SK-N-SH treated with all-trans-retinoic acid at 6 μM for 48 hours (cell line): ENCODE measurements at regions not wholly inside any gene's neighbourhood (a gene's known extent, or its start where the extent isn't known, plus 50 kb on each side); places are given as distances from the start of the nearest gene placed in this dataset.

Experiments
- ATAC-seq: fragments of 200-7000 bp; cut with Tn5 transposase; 3 replicates; pipeline ENCODE4 v1.9.1; 2020; ENCODE audit warnings: mild to moderate bottlenecking, moderate library complexity
- ARNTL ChIP-seq: fragments of 450-650 bp; formaldehyde crosslinking; IDR thresholded peaks from 2 replicates; pipeline ENCODE4 v1.5.0; 2020; ENCODE audit warnings: low read depth, mild to moderate bottlenecking, moderate library complexity, borderline replicate concordance
- BACH2 ChIP-seq: fragments of 250-450 bp; sonication (Bioruptor Pico); IDR thresholded peaks from 2 replicates; pipeline ENCODE4 v1.9.0; 2021; ENCODE audit warnings: mild to moderate bottlenecking, borderline replicate concordance
- CSDC2 ChIP-seq: fragments of 250-450 bp; sonication (Bioruptor Pico); IDR thresholded peaks from 2 replicates; pipeline ENCODE4 v1.5.0; 2020; ENCODE audit warnings: mild to moderate bottlenecking, moderate library complexity
- ESRRG ChIP-seq: fragments of 250-450 bp; sonication (Bioruptor Pico); IDR thresholded peaks from 2 replicates; pipeline ENCODE4 v1.6.1; 2021; ENCODE audit warnings: mild to moderate bottlenecking
- GLIS3 ChIP-seq: fragments of 250-450 bp; sonication (Bioruptor Pico); IDR thresholded peaks from 2 replicates; pipeline ENCODE4 v1.5.0; 2020; ENCODE audit warnings: mild to moderate bottlenecking, moderate library complexity
- ISL1 ChIP-seq: fragments of 250-450 bp; sonication (Bioruptor Pico); IDR thresholded peaks from 2 replicates; pipeline ENCODE4 v2.1.2; 2022; ENCODE audit warnings: mild to moderate bottlenecking, moderate library complexity
- OSR1 ChIP-seq: fragments of 250-450 bp; sonication (Bioruptor Pico); IDR thresholded peaks from 2 replicates; pipeline ENCODE4 v1.8.0; 2022; ENCODE audit warnings: moderate library complexity, mild to moderate bottlenecking, inconsistent platforms
- PPARA ChIP-seq: fragments of 250-450 bp; sonication (Bioruptor Pico); IDR thresholded peaks from 2 replicates; pipeline ENCODE4 v1.5.0; 2020; ENCODE audit warnings: mild to moderate bottlenecking, borderline replicate concordance
- RARB ChIP-seq: fragments of 250-450 bp; sonication (Bioruptor Pico); IDR thresholded peaks from 2 replicates; pipeline ENCODE4 v1.8.0; 2021; ENCODE audit warnings: mild to moderate bottlenecking, moderate library complexity
- SNAI2 ChIP-seq: fragments of 250-450 bp; sonication (Bioruptor Pico); IDR thresholded peaks from 2 replicates; pipeline ENCODE4 v1.5.0; 2020; ENCODE audit warnings: mild to moderate bottlenecking, moderate library complexity
- TCF4 ChIP-seq: fragments of 250-450 bp; sonication (Bioruptor Pico); IDR thresholded peaks from 2 replicates; pipeline ENCODE4 v1.8.0; 2021; ENCODE audit warnings: mild to moderate bottlenecking, moderate library complexity, borderline replicate concordance
- TOX ChIP-seq: fragments of 250-450 bp; sonication (Bioruptor Pico); IDR thresholded peaks from 2 replicates; pipeline ENCODE4 v1.8.0; 2021; ENCODE audit warnings: mild to moderate bottlenecking, moderate library complexity, borderline replicate concordance
- ZC3H10 ChIP-seq: fragments of 250-450 bp; sonication (Bioruptor Pico); IDR thresholded peaks from 2 replicates; pipeline ENCODE4 v1.5.1; 2021; ENCODE audit warnings: mild to moderate bottlenecking, moderate library complexity
- ZFP3 ChIP-seq: fragments of 250-450 bp; sonication (Bioruptor Pico); IDR thresholded peaks from 2 replicates; pipeline ENCODE4 v1.5.0; 2020; ENCODE audit warnings: mild to moderate bottlenecking, moderate library complexity
- ZFP30 ChIP-seq: fragments of 450-650 bp; formaldehyde crosslinking; IDR thresholded peaks from 2 replicates; pipeline ENCODE4 v1.5.0; 2022; ENCODE audit warnings: mild to moderate bottlenecking, moderate library complexity
- ZNF565 ChIP-seq: fragments of 450-650 bp; formaldehyde crosslinking; conservative IDR thresholded peaks from 2 replicates; pipeline ENCODE4 v1.5.0; 2020; ENCODE audit warnings: low read depth, mild to moderate bottlenecking, moderate library complexity
- ZNF8 ChIP-seq: fragments of 450-650 bp; formaldehyde crosslinking; IDR thresholded peaks from 2 replicates; pipeline ENCODE4 v1.5.0; 2020; ENCODE audit warnings: mild to moderate bottlenecking, moderate library complexity
- TF ChIP-seq, protein P1 (sequence below): fragments of 250-450 bp; sonication (Bioruptor Pico); IDR thresholded peaks from 2 replicates; pipeline ENCODE4 v1.5.1; 2020; ENCODE audit warnings: low read depth, mild to moderate bottlenecking, moderate library complexity
- TF ChIP-seq, protein P2 (sequence below): fragments of 250-450 bp; sonication (Bioruptor Pico); IDR thresholded peaks from 2 replicates; pipeline ENCODE4 v1.8.0; 2021; ENCODE audit warnings: low read depth, mild to moderate bottlenecking, moderate library complexity, borderline replicate concordance
- TF ChIP-seq, protein P3 (sequence below): fragments of 250-450 bp; sonication (Bioruptor Pico); IDR thresholded peaks from 2 replicates; pipeline ENCODE4 v1.5.1; 2021; ENCODE audit warnings: mild to moderate bottlenecking, moderate library complexity
- TF ChIP-seq, protein P4 (sequence below): fragments of 250-450 bp; sonication (Bioruptor Pico); IDR thresholded peaks from 2 replicates; pipeline ENCODE4 v1.8.0; 2020; ENCODE audit warnings: mild to moderate bottlenecking, moderate library complexity, borderline replicate concordance

DNA sequence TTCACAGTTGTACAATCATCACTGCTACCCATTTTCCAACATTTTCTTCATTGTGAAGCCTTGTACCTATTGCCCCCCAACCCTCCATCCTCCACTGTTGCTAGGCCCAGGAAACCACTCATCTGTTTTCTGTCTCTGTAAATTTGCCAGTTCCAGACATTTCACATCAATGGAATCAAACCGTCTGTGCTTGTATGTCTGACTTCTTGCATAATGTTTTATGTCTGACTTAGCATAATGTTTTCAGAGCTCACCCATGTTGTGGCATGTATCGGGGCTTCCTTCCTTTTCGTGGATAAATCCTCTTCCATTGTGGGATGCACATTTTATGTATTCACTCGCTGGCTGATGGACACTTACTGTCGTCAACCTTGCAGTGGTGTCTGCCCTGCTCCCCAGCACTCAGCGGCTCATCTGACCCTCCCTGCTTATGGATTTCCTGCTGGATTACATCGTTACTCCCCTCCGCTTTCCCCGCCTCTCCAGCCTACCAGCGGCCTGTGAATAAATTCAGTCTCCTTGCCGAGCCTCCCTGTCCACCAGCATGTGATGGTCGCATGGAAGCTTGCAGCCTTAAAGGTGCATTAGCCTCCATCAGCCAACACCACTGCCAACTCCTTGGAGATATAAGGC is 727.6 kb upstream of the TMEM132C start (continued):
- no peak for TF ChIP-seq ZNF8 (CRISPR knock-in tag)
- no peak for TF ChIP-seq TCF4 (CRISPR knock-in tag)
- no peak for TF ChIP-seq OSR1 (CRISPR knock-in tag)

DNA sequence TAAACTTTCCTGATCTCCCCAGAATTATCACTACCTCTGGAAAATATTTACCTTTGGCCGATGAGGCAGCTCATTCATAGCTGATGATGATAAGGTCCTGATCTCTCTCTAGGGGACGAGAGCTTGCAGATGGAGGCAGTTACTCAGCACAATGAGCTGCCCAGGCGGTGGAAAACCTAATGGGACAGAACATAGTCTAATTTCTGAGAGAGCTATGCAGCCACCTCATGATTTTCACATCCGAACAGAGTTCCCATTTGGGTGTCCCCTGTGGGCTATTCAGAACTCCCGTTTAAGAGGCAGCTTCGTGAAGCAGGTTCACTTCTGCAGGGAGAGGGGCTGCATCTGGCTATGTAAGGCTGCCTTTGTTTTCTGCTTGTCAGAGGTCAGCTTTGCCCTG is 724.6 kb upstream of the TMEM132C start:
- TF ChIP-seq TOX (CRISPR knock-in tag) = no peak
- TF ChIP-seq OSR1 (CRISPR knock-in tag) = no peak
- ATAC-seq = no peak

DNA sequence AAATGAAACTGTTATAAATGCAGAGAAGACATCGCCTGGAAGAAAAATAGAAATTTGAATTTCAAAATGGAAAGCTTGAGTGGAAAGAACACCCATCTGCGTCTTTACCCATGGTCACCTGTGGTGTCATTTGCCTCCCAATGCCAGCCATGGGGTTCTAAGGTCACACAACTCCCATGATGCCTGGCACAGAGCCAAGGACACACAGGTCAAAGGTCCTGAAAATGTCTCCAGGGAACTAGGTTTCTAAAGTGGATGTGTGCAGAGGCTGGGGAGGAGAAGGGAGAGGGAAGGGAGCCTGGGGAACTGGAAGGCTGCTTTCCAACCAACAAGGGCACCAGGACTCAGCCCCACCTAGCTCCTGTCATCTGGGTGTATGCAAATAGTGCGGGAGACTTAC is 724.0 kb upstream of the TMEM132C start:
- TF ChIP-seq, protein P1, sequence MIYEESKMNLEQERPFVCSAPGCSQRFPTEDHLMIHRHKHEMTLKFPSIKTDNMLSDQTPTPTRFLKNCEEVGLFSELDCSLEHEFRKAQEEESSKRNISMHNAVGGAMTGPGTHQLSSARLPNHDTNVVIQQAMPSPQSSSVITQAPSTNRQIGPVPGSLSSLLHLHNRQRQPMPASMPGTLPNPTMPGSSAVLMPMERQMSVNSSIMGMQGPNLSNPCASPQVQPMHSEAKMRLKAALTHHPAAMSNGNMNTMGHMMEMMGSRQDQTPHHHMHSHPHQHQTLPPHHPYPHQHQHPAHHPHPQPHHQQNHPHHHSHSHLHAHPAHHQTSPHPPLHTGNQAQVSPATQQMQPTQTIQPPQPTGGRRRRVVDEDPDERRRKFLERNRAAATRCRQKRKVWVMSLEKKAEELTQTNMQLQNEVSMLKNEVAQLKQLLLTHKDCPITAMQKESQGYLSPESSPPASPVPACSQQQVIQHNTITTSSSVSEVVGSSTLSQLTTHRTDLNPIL (CRISPR knock-in tag) = no peak
- ATAC-seq = no peak

DNA sequence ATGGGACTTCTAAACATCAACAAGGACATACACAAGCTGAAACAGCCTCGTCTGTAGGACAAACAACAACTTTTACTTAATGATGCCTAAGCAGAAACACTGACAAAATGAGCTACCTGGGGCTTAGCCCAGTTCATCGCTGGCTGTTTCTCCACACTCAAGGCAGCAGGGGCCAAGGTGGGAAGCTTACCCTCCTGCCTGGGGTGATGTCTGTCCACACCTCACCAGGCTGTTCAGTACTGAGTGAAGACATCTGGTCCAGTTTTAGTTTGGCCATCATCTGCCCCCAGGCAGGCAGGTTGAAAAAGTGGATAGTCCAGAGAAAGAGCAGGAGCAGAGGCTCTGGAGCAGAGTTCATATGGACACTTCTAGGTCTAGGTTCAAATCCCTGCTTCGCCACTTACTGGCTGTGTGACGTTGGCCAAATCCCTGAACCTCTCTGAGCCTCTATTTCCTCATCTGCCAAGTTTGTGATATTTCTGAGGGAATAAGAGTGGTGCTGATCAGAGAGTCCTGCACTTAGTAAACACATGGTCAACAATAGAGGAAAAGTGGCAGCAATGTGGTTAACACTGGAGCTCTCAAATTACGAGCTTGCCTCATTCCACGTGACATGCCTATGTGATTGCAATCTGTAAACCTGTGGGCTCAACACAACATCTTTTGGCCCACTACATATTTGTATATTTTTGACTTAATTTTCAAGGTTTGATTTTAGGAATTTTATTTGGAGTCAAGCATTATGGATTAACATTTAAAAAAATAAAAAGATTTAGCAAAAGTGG is 720.1 kb upstream of the TMEM132C start:
- TF ChIP-seq ZFP3 (no peak), ISL1 (CRISPR knock-in tag) (no peak), ARNTL (CRISPR knock-in tag) (no peak), TOX (CRISPR knock-in tag) (no peak), BACH2 (CRISPR knock-in tag) (no peak), ZNF8 (CRISPR knock-in tag) (no peak), OSR1 (CRISPR knock-in tag) (no peak), ESRRG (CRISPR knock-in tag) (no peak), ZC3H10 (no peak), ZFP30 (CRISPR knock-in tag) (no peak), TCF4 (CRISPR knock-in tag) (no peak), RARB (no peak)
- TF ChIP-seq, protein P2, sequence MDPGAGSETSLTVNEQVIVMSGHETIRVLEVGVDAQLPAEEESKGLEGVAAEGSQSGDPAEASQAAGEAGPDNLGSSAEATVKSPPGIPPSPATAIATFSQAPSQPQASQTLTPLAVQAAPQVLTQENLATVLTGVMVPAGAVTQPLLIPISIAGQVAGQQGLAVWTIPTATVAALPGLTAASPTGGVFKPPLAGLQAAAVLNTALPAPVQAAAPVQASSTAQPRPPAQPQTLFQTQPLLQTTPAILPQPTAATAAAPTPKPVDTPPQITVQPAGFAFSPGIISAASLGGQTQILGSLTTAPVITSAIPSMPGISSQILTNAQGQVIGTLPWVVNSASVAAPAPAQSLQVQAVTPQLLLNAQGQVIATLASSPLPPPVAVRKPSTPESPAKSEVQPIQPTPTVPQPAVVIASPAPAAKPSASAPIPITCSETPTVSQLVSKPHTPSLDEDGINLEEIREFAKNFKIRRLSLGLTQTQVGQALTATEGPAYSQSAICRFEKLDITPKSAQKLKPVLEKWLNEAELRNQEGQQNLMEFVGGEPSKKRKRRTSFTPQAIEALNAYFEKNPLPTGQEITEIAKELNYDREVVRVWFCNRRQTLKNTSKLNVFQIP (CRISPR knock-in tag) = no peak
- no peak for ATAC-seq

DNA sequence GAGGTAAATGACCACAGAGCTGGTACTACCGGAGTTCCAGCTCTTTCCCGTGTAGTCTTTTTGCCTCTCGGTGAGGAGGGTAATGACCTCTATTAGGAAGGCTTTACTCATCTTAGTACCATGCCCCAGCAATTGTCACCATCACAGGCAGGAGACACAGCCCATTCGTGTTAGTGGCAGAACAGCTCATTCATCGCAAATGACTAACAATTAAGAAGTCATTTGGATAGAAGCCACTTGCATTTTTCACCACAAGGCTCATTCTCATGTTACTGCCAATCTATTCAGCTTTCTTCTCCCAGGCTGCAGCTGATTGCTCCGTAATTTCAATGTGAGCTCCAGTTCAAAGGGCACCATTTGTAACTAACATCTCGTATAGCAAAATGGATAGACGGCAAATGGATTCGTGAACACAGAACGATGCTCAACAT is 718.8 kb upstream of the TMEM132C start:
- ATAC-seq = no peak
- no peak for TF ChIP-seq PPARA (CRISPR knock-in tag)
- no peak for TF ChIP-seq SNAI2 (CRISPR knock-in tag)
- TF ChIP-seq, protein P2 (CRISPR knock-in tag) = no peak
- no peak for TF ChIP-seq ZNF8 (CRISPR knock-in tag)
- TF ChIP-seq, protein P1 (CRISPR knock-in tag) = no peak
- TF ChIP-seq, protein P3, sequence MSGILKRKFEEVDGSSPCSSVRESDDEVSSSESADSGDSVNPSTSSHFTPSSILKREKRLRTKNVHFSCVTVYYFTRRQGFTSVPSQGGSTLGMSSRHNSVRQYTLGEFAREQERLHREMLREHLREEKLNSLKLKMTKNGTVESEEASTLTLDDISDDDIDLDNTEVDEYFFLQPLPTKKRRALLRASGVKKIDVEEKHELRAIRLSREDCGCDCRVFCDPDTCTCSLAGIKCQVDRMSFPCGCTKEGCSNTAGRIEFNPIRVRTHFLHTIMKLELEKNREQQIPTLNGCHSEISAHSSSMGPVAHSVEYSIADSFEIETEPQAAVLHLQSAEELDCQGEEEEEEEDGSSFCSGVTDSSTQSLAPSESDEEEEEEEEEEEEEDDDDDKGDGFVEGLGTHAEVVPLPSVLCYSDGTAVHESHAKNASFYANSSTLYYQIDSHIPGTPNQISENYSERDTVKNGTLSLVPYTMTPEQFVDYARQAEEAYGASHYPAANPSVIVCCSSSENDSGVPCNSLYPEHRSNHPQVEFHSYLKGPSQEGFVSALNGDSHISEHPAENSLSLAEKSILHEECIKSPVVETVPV (CRISPR knock-in tag) = no peak
- TF ChIP-seq ESRRG (CRISPR knock-in tag) = no peak
- TF ChIP-seq ZFP3 = no peak
- TF ChIP-seq TOX (CRISPR knock-in tag) = no peak
- no peak for TF ChIP-seq CSDC2
- TF ChIP-seq RARB = no peak
- TF ChIP-seq BACH2 (CRISPR knock-in tag) = no peak
- no peak for TF ChIP-seq ZC3H10
- no peak for TF ChIP-seq OSR1 (CRISPR knock-in tag)
- no peak for TF ChIP-seq GLIS3 (CRISPR knock-in tag)
- TF ChIP-seq ARNTL (CRISPR knock-in tag) = no peak
- TF ChIP-seq, protein P4, sequence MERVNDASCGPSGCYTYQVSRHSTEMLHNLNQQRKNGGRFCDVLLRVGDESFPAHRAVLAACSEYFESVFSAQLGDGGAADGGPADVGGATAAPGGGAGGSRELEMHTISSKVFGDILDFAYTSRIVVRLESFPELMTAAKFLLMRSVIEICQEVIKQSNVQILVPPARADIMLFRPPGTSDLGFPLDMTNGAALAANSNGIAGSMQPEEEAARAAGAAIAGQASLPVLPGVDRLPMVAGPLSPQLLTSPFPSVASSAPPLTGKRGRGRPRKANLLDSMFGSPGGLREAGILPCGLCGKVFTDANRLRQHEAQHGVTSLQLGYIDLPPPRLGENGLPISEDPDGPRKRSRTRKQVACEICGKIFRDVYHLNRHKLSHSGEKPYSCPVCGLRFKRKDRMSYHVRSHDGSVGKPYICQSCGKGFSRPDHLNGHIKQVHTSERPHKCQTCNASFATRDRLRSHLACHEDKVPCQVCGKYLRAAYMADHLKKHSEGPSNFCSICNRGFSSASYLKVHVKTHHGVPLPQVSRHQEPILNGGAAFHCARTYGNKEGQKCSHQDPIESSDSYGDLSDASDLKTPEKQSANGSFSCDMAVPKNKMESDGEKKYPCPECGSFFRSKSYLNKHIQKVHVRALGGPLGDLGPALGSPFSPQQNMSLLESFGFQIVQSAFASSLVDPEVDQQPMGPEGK (CRISPR knock-in tag) = no peak
- TF ChIP-seq ZNF565 = no peak
- TF ChIP-seq ZFP30 (CRISPR knock-in tag) = no peak
- TF ChIP-seq ISL1 (CRISPR knock-in tag) = no peak
